H9 (cell line): ENCODE measurements at regions not wholly inside any gene's neighbourhood (a gene's known extent, or its start where the extent isn't known, plus 50 kb on each side); places are given as distances from the start of the nearest gene placed in this dataset.
A peak's percentile ranks its signal among the peaks of the same experiment; 100 is the strongest.

Source experiments
- DNase-seq: peaks from one replicate; pipeline ENCODE4 v3.0.0-alpha.2; 2017
- H2AFZ ChIP-seq: one replicate; pipeline ENCODE4 v1.6.1; 2013; ENCODE audit warnings: mild to moderate bottlenecking, low read length, control low read depth, moderate library complexity
- H2AK5ac ChIP-seq: 2 replicates; pipeline ENCODE4 v1.6.1; 2013; ENCODE audit warnings: low read length, control low read depth, mixed read lengths; ENCODE audit not compliant: insufficient read length
- H2BK120ac ChIP-seq: one replicate; pipeline ENCODE4 v1.6.1; 2013; ENCODE audit warnings: low read depth, mild to moderate bottlenecking, low read length, control low read depth, inconsistent platforms; ENCODE audit not compliant: poor library complexity, severe bottlenecking
- H2BK12ac ChIP-seq: 2 replicates; pipeline ENCODE4 v1.6.1; 2013; ENCODE audit warnings: low read length, control low read depth, mixed read lengths, low read depth; ENCODE audit not compliant: insufficient read length
- H2BK15ac ChIP-seq: 2 replicates; pipeline ENCODE4 v1.6.1; 2013; ENCODE audit warnings: low read depth, low read length, control low read depth
- H2BK20ac ChIP-seq: one replicate; pipeline ENCODE4 v1.6.1; 2013; ENCODE audit warnings: low read depth, mild to moderate bottlenecking, low read length, control low read depth, inconsistent platforms; ENCODE audit not compliant: poor library complexity, severe bottlenecking
- H2BK5ac ChIP-seq: 2 replicates; pipeline ENCODE4 v1.6.1; 2013; ENCODE audit warnings: low read length, control low read depth, mixed read lengths; ENCODE audit not compliant: insufficient read length
- H3K14ac ChIP-seq: 2 replicates; pipeline ENCODE4 v1.6.1; 2013; ENCODE audit warnings: low read length, control low read depth; ENCODE audit not compliant: insufficient read depth
- H3K18ac ChIP-seq: 2 replicates; pipeline ENCODE4 v1.6.1; 2013; ENCODE audit warnings: low read depth, mild to moderate bottlenecking, mixed read lengths, low read length, control low read depth; ENCODE audit not compliant: insufficient read length
- H3K23ac ChIP-seq: 2 replicates; pipeline ENCODE4 v1.6.1; 2013; ENCODE audit warnings: low read length, control low read depth, mixed read lengths, low read depth; ENCODE audit not compliant: insufficient read length
- H3K23me2 ChIP-seq: 2 replicates; pipeline ENCODE4 v1.6.1; 2013; ENCODE audit warnings: low read depth, mild to moderate bottlenecking, mixed read lengths, low read length, control low read depth; ENCODE audit not compliant: insufficient read length, poor library complexity, severe bottlenecking
- H3K27ac ChIP-seq: 2 replicates; pipeline ENCODE4 v1.5.1; 2013; ENCODE audit warnings: low read length, control low read depth, mixed read lengths, low read depth; ENCODE audit not compliant: insufficient read length
- H3K27me3 ChIP-seq: 2 replicates; pipeline ENCODE4 v1.6.1; 2013; ENCODE audit warnings: low read length, control low read depth, inconsistent platforms; ENCODE audit not compliant: insufficient read depth
- H3K4ac ChIP-seq: 2 replicates; pipeline ENCODE4 v1.6.1; 2013; ENCODE audit warnings: low read depth, mild to moderate bottlenecking, control low read depth, inconsistent platforms, low read length, moderate library complexity
- H3K4me1 ChIP-seq: 2 replicates; pipeline ENCODE4 v1.6.1; 2013; ENCODE audit warnings: low read length, control low read depth, inconsistent platforms; ENCODE audit not compliant: insufficient read depth
- H3K4me2 ChIP-seq: 2 replicates; pipeline ENCODE4 v1.6.1; 2013; ENCODE audit warnings: low read length, control low read depth, mixed read lengths; ENCODE audit not compliant: insufficient read length, insufficient read depth
- H3K56ac ChIP-seq: 2 replicates; pipeline ENCODE4 v1.6.1; 2013; ENCODE audit warnings: low read depth, mild to moderate bottlenecking, mixed read lengths, low read length, control low read depth; ENCODE audit not compliant: insufficient read length
- H3K79me1 ChIP-seq: 2 replicates; pipeline ENCODE4 v1.6.1; 2013; ENCODE audit warnings: low read depth, mild to moderate bottlenecking, moderate library complexity, low read length, control low read depth, inconsistent platforms; ENCODE audit not compliant: insufficient read depth, poor library complexity, severe bottlenecking
- H3K79me2 ChIP-seq: 2 replicates; pipeline ENCODE4 v1.6.1; 2013; ENCODE audit warnings: low read length, control low read depth, inconsistent platforms; ENCODE audit not compliant: insufficient read depth
- H3K9ac ChIP-seq: 2 replicates; pipeline ENCODE4 v1.6.1; 2013; ENCODE audit warnings: low read length, control low read depth, mixed read lengths; ENCODE audit not compliant: insufficient read length; ENCODE audit errors: extremely low read depth
- H3K9me3 ChIP-seq: one replicate; pipeline ENCODE4 v1.6.1; 2013; ENCODE audit warnings: low read depth, low read length, inconsistent platforms; ENCODE audit not compliant: control insufficient read depth
- H3T11ph ChIP-seq: one replicate; pipeline ENCODE4 v1.6.1; 2013; ENCODE audit warnings: mild to moderate bottlenecking, low read length, control low read depth, inconsistent platforms
- H4K20me1 ChIP-seq: one replicate; pipeline ENCODE4 v1.6.1; 2013; ENCODE audit not compliant: control insufficient read depth, insufficient read length, insufficient read depth
- H4K5ac ChIP-seq: 2 replicates; pipeline ENCODE4 v1.6.1; 2013; ENCODE audit warnings: low read depth, mild to moderate bottlenecking, mixed read lengths, low read length, control low read depth; ENCODE audit not compliant: insufficient read length
- H4K8ac ChIP-seq: replicated peaks from 2 replicates; pipeline ENCODE4 v1.6.1; 2013; ENCODE audit warnings: low read length, control low read depth, mixed read lengths, low read depth; ENCODE audit not compliant: insufficient read length
- H4K91ac ChIP-seq: 2 replicates; pipeline ENCODE4 v1.6.1; 2013; ENCODE audit warnings: low read depth, mild to moderate bottlenecking, moderate library complexity, mixed read lengths, low read length, control low read depth; ENCODE audit not compliant: insufficient read length
- H3K27ac Mint-ChIP-seq, 3 experiments: 2 replicates in 2 of 3; 3 replicates in 1 of 3; pipeline ENCODE4 v1.8.0; 2020 to 2021; ENCODE audit warnings: mixed read lengths in 3 of 3, mild to moderate bottlenecking in 1 of 3, moderate library complexity in 1 of 3
- H3K27me3 Mint-ChIP-seq: 2 replicates; pipeline ENCODE4 v1.8.0; 2021; ENCODE audit warnings: low read depth, mild to moderate bottlenecking, moderate library complexity, mixed read lengths
- H3K36me3 Mint-ChIP-seq, 3 experiments: 2 replicates in 2 of 3; 3 replicates in 1 of 3; pipeline ENCODE4 v1.8.0; 2020 to 2021; ENCODE audit warnings: low read depth in 3 of 3, mixed read lengths in 3 of 3; ENCODE audit not compliant: insufficient read depth in 1 of 3
- H3K4me1 Mint-ChIP-seq, 2 experiments: 2 replicates each; pipeline ENCODE4 v1.8.0; 2020; ENCODE audit warnings: mixed read lengths in 2 of 2
- H3K4me3 Mint-ChIP-seq, 2 experiments: 2 replicates in 1 of 2; 3 replicates in 1 of 2; pipeline ENCODE4 v1.8.0; 2020 to 2021; ENCODE audit warnings: mild to moderate bottlenecking in 2 of 2, mixed read lengths in 2 of 2, moderate library complexity in 1 of 2
- H3K9me3 Mint-ChIP-seq, 2 experiments: 2 replicates in 1 of 2; 3 replicates in 1 of 2; pipeline ENCODE4 v1.8.0; 2020; ENCODE audit warnings: mild to moderate bottlenecking in 2 of 2, mixed read lengths in 2 of 2, moderate library complexity in 1 of 2
- WGBS: extraction: QIAGEN DNeasy Blood & Tissue Kit; methylation state at CpG from one replicate; pipeline ENCODE4 v1.1.7; 2013; ENCODE audit warnings: missing lambda C conversion rate, low lambda C conversion rate, mixed read lengths; ENCODE audit not compliant: insufficient read length; ENCODE audit errors: extremely low coverage; 5-methylcytosine and 5-hydroxymethylcytosine counted together
- TF ChIP-seq, protein P1 (sequence below): fragments of 200-600 bp; sonication (generic); conservative IDR thresholded peaks from 3 replicates; pipeline ENCODE4 v1.8.0; 2021; ENCODE audit warnings: antibody characterized with exemption, mild to moderate bottlenecking

- Histone ChIP-seq H3K56ac (no peak overlapping the region), H3K23me2 (no peaks in the 10 kb centered on the region), H3T11ph (no peak overlapping the region), H3K23ac (no peak overlapping the region), H2AFZ (no peak overlapping the region), H4K8ac (no peak overlapping the region), H4K91ac (no peak overlapping the region), H2BK12ac (no peak overlapping the region), H3K79me2 (no peaks in the 10 kb centered on the region), H3K79me1 (no peaks in the 10 kb centered on the region), H2BK15ac (no peak overlapping the region), H3K27me3 (no peaks in the 10 kb centered on the region), H3K9me3 (no peaks in the 10 kb centered on the region), H2BK120ac (no peak overlapping the region), H2BK20ac (no peak overlapping the region), H3K18ac (no peak overlapping the region), H4K20me1 (no peaks in the 10 kb centered on the region), H2AK5ac (no peak overlapping the region), H4K5ac (no peak overlapping the region), H3K4ac (no peak overlapping the region), H3K4me2 (no peak overlapping the region), H3K4me1 (peaks cover 6% of the 10 kb centered on the region; the same call in 1 of the 2 replicates), H3K14ac (no peak overlapping the region), H3K9ac (no peak overlapping the region), H2BK5ac (no peak overlapping the region), H3K27ac (no peak overlapping the region)
- H3K27ac Mint-ChIP-seq: peak overlapping the region in 1 of 3 experiments; percentile 64; a peak in 1 of 7 replicates
- H3K9me3 Mint-ChIP-seq: no peaks in the 10 kb centered on the region
- no peaks in the 10 kb centered on the region for H3K36me3 Mint-ChIP-seq
- H3K27me3 Mint-ChIP-seq: no peaks in the 10 kb centered on the region
- no peak overlapping the region for H3K4me3 Mint-ChIP-seq
- peaks cover 14 to 18% of the 10 kb centered on the region in 2 experiments for H3K4me1 Mint-ChIP-seq
- no CpG with 5 or more reads among the region's 2 CpGs for WGBS
- DNase-seq: no peak
- TF ChIP-seq, protein P1, sequence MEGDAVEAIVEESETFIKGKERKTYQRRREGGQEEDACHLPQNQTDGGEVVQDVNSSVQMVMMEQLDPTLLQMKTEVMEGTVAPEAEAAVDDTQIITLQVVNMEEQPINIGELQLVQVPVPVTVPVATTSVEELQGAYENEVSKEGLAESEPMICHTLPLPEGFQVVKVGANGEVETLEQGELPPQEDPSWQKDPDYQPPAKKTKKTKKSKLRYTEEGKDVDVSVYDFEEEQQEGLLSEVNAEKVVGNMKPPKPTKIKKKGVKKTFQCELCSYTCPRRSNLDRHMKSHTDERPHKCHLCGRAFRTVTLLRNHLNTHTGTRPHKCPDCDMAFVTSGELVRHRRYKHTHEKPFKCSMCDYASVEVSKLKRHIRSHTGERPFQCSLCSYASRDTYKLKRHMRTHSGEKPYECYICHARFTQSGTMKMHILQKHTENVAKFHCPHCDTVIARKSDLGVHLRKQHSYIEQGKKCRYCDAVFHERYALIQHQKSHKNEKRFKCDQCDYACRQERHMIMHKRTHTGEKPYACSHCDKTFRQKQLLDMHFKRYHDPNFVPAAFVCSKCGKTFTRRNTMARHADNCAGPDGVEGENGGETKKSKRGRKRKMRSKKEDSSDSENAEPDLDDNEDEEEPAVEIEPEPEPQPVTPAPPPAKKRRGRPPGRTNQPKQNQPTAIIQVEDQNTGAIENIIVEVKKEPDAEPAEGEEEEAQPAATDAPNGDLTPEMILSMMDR: no peak
These were observed 623.4 kb upstream of the IGFBP3 start for GRCh38 chr7:46544396-46545008.
